K562 (cell line): ENCODE measurements at regions not wholly inside any gene's neighbourhood (a gene's known extent, or its start where the extent isn't known, plus 50 kb on each side); places are given as distances from the start of the nearest gene placed in this dataset.

Experiments used
- ATAC-seq: fragments of 200-7000 bp; cut with Tn5 transposase; 3 replicates; pipeline ENCODE4 v1.9.1; 2020; ENCODE audit warnings: moderate library complexity
- BruUV-seq: library from RNA; stranded (reverse); fragments of 400-500 nt; replicated peaks from 2 replicates; lab custom pipeline; 2021; lab: Mats Ljungman, UMichigan
- CTCF ChIA-PET: fragments of 300-600 bp; formaldehyde crosslinking; extraction: SDS; loops from one replicate; lab custom pipeline; 2021; ENCODE audit warnings: low intra/inter-chr PET ratio; lab: Yijun Ruan, JAX
- POLR2A ChIA-PET: fragments of 300-600, 350-650 bp; sonication (Branson Sonifier 250); formaldehyde crosslinking; extraction: SDS; loops from one replicate; lab custom pipeline; 2021; ENCODE audit warnings: antibody characterized with exemption, inconsistent platforms; lab: Yijun Ruan, JAX
- DNase-seq, 4 experiments: peaks; one replicate each; pipeline versions ENCODE4 v3.0.0 to v3.0.0-alpha.2; 2011 to 2018; ENCODE audit warnings: low spot score in 3 of 4, mixed read lengths in 3 of 4; ENCODE audit errors: extremely low read depth in 1 of 4
- FAIRE-seq: peaks from 2 replicates; lab custom pipeline; 2011; peaks lifted over from hg19 to GRCh38; lab: Jason Lieb, UNC
- H2AFZ ChIP-seq: 2 replicates; pipeline ENCODE4 v1.6.0; 2011; ENCODE audit warnings: low read depth, low read length, control low read depth, inconsistent platforms
- H3K27ac ChIP-seq: fragments of 200-600 bp; 3 replicates; pipeline ENCODE4 v1.8.0; 2011; ENCODE audit warnings: low read depth, mild to moderate bottlenecking, control low read depth, inconsistent platforms, low read length, moderate library complexity, mixed read lengths; ENCODE audit errors: extremely low read depth
- H3K27me3 ChIP-seq, 2 experiments: fragments of 300-600 bp in 1 of 2; 2 replicates in 1 of 2; 3 replicates in 1 of 2; pipeline versions ENCODE4 v1.6.0 to v1.8.0; 2011; ENCODE audit warnings: inconsistent platforms in 2 of 2, low read length in 2 of 2, mild to moderate bottlenecking in 1 of 2, mixed read lengths in 1 of 2, moderate library complexity in 1 of 2; ENCODE audit not compliant: control insufficient read depth in 2 of 2, insufficient read depth in 2 of 2
- H3K36me3 ChIP-seq: fragments of 300-600 bp; 3 replicates; pipeline ENCODE4 v1.8.0; 2011; ENCODE audit warnings: mild to moderate bottlenecking, low read length, inconsistent platforms; ENCODE audit not compliant: control insufficient read depth, insufficient read depth
- H3K4me1 ChIP-seq, 2 experiments: fragments of 200-600 bp in 1 of 2; replicated peaks in 1 of 2; 2 replicates in 1 of 2; 3 replicates in 1 of 2; pipeline versions ENCODE4 v1.5.1 to v1.8.0; 2011; ENCODE audit warnings: inconsistent platforms in 2 of 2, low read length in 2 of 2, mild to moderate bottlenecking in 1 of 2, mixed read lengths in 1 of 2, moderate library complexity in 1 of 2; ENCODE audit not compliant: control insufficient read depth in 2 of 2, insufficient read depth in 2 of 2
- H3K4me2 ChIP-seq: 2 replicates; pipeline ENCODE4 v1.6.1; 2011; ENCODE audit warnings: low read length, control low read depth, inconsistent platforms, mixed read lengths; ENCODE audit not compliant: insufficient read depth
- H3K4me3 ChIP-seq: fragments of 200-600 bp; sonication (generic), shearing (Covaris generic); 2 replicates; pipeline ENCODE4 v1.5.1; 2016; ENCODE audit warnings: control low read depth, inconsistent platforms
- H3K79me2 ChIP-seq: fragments of 200-600 bp; 3 replicates; pipeline ENCODE4 v1.8.0; 2011; ENCODE audit warnings: low read length, inconsistent platforms; ENCODE audit not compliant: control insufficient read depth, insufficient read depth
- H3K9ac ChIP-seq, 2 experiments: 2 replicates each; pipeline versions ENCODE4 v1.6.0 to v1.6.1; 2011; ENCODE audit warnings: low read depth in 2 of 2, low read length in 2 of 2, control low read depth in 1 of 2, inconsistent platforms in 1 of 2, mild to moderate bottlenecking in 1 of 2, mixed read lengths in 1 of 2; ENCODE audit not compliant: insufficient read depth in 1 of 2
- H3K9me1 ChIP-seq: one replicate; pipeline ENCODE4 v1.6.0; 2011; ENCODE audit warnings: inconsistent platforms, mild to moderate bottlenecking, low read length, moderate library complexity; ENCODE audit not compliant: control insufficient read depth, insufficient read depth
- H3K9me3 ChIP-seq: replicated peaks from 2 replicates; pipeline ENCODE4 v1.5.1; 2011; ENCODE audit warnings: low read depth, low read length, inconsistent platforms; ENCODE audit not compliant: control insufficient read depth, insufficient read depth
- H4K20me1 ChIP-seq: replicated peaks from 2 replicates; pipeline ENCODE4 v1.6.1; 2011; ENCODE audit warnings: low read length, inconsistent platforms, mixed read lengths; ENCODE audit not compliant: control insufficient read depth, insufficient read depth
- DNMT1 ChIP-seq: fragments of 450-650 bp; IDR thresholded peaks from 2 replicates; pipeline ENCODE4 v1.6.1; 2016; ENCODE audit warnings: antibody characterized with exemption, mild to moderate bottlenecking
- FIP1L1 ChIP-seq: fragments of 200-400 bp; formaldehyde crosslinking; IDR thresholded peaks from 2 replicates; pipeline ENCODE4 v1.6.1; 2018; ENCODE audit warnings: mild to moderate bottlenecking, low read depth, low read length; ENCODE audit not compliant: poor library complexity, severe bottlenecking
- KLF13 ChIP-seq: fragments of 450-650 bp; IDR thresholded peaks from 2 replicates; pipeline ENCODE4 v1.6.1; 2016; ENCODE audit warnings: missing genetic modification characterization, low read depth, mild to moderate bottlenecking, missing compliant biosample characterization, moderate library complexity, borderline replicate concordance
- RBM34 ChIP-seq: fragments of 200-400 bp; formaldehyde crosslinking; IDR thresholded peaks from 2 replicates; pipeline ENCODE4 v1.6.1; 2018; ENCODE audit warnings: low read length, borderline replicate concordance; ENCODE audit not compliant: insufficient read depth
- RFX1 ChIP-seq: fragments of 450-650 bp; IDR thresholded peaks from 2 replicates; pipeline ENCODE4 v1.6.1; 2016; ENCODE audit warnings: mild to moderate bottlenecking, moderate library complexity
- TBL1XR1 ChIP-seq, 2 experiments: IDR thresholded peaks; 2 replicates each; pipeline ENCODE4 v1.6.1; 2012; ENCODE audit warnings: improper control_type of control experiment in 2 of 2, low read length in 2 of 2, mild to moderate bottlenecking in 1 of 2
- TCF7 ChIP-seq: sonication (generic); IDR thresholded peaks from 2 replicates; pipeline ENCODE4 v1.6.1; 2016; ENCODE audit warnings: antibody characterized with exemption, borderline replicate concordance
- ZNF445 ChIP-seq: fragments of 250-450 bp; sonication (Bioruptor Pico); IDR thresholded peaks from 2 replicates; pipeline ENCODE4 v1.4.0; 2020; ENCODE audit warnings: low read depth, mild to moderate bottlenecking, moderate library complexity
- ZSCAN32 ChIP-seq: fragments of 450-650 bp; formaldehyde crosslinking; IDR thresholded peaks from 2 replicates; pipeline ENCODE4 v1.4.0; 2020; ENCODE audit warnings: mild to moderate bottlenecking, moderate library complexity
- WGBS: fragments of 100-300 bp; shearing (Covaris generic); methylation state at CpG from one replicate; pipeline ENCODE4 v1.1.6; 2016; ENCODE audit warnings: low coverage, mixed read lengths; ENCODE audit not compliant: insufficient coverage; ENCODE audit errors: missing lambda C conversion rate; 5-methylcytosine and 5-hydroxymethylcytosine counted together
- in situ Hi-C: fragments of 300-500 bp; cut with MboI; formaldehyde crosslinking; loops from 4 replicates; pipeline ENCODE4 v1.15.0; 2018; ENCODE audit warnings: inconsistent platforms, mixed read lengths
- intact Hi-C: fragments of 100-400 bp; cut with micrococcal nuclease; formaldehyde crosslinking; loops from 2 replicates; pipeline ENCODE4 v1.14.2; 2022
- TF ChIP-seq, protein P1 (sequence below): fragments of 250-450 bp; sonication (Bioruptor Pico); IDR thresholded peaks from 2 replicates; pipeline ENCODE4 v1.8.0; 2022; ENCODE audit warnings: moderate library complexity, mild to moderate bottlenecking, inconsistent platforms
- TF ChIP-seq, protein P2 (sequence below): fragments of 250-450 bp; sonication (Bioruptor Pico); IDR thresholded peaks from 2 replicates; pipeline ENCODE4 v1.5.0; 2022; ENCODE audit warnings: mild to moderate bottlenecking
- TF ChIP-seq, protein P3 (sequence below): fragments of 450-650 bp; conservative IDR thresholded peaks from 2 replicates; pipeline ENCODE4 v1.6.1; 2016; ENCODE audit warnings: missing genetic modification characterization, low read depth, mild to moderate bottlenecking, control low read depth, missing compliant biosample characterization

DNA sequence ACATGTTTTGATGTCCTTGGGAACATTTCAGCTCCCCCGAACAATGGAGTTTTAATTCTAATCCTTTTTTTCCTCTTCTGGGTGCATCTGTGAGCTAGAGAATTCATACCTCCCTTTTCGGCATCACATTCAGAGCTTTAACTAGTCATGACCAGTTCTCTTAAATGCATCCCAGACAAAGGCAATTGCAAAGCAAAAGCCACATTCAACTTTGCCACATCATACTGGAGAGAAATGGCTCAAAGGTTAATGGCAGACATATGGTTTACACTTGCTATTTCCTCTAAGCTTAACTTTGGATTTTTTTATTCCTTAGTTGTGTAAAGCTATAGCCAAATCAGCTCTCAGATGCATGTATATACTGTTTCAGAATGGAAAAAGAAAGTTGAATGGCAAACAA lies 153.3 kb downstream of the ESM1 start (continued):
- TF ChIP-seq, protein P1, sequence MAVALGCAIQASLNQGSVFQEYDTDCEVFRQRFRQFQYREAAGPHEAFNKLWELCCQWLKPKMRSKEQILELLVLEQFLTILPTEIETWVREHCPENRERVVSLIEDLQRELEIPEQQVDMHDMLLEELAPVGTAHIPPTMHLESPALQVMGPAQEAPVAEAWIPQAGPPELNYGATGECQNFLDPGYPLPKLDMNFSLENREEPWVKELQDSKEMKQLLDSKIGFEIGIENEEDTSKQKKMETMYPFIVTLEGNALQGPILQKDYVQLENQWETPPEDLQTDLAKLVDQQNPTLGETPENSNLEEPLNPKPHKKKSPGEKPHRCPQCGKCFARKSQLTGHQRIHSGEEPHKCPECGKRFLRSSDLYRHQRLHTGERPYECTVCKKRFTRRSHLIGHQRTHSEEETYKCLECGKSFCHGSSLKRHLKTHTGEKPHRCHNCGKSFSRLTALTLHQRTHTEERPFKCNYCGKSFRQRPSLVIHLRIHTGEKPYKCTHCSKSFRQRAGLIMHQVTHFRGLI: no peak

DNA sequence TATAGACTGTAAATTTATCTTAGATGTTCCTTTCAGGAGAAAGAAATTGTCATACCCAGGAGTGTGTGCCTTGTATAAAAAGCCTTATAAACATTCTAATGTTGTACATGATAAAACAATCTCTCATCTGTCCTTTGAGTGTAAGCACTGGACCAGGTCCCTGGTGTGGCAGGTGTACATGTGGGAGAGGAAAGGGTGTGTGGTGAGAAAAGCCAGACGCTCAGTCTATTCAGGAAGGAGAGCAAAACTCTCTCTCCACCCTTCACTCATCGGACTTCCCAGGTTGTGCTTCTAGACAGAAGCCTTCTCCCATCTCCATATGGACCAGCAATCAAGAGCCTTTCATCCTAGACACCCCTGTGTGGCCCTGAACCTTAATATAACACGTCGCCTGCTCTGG lies 154.2 kb downstream of the ESM1 start:
- Histone ChIP-seq H3K9me1 (no peaks in the 10 kb centered on the region), H3K9ac (no peak overlapping the region), H3K27me3 (peaks cover 13 to 32% of the 10 kb centered on the region in 2 experiments), H3K4me3 (no peak overlapping the region), H3K79me2 (no peaks in the 10 kb centered on the region), H4K20me1 (no peaks in the 10 kb centered on the region; the same call in 1 of the 2 replicates), H3K4me1 (no peaks in the 10 kb centered on the region; a peak in 1 of 5 replicates), H3K36me3 (no peaks in the 10 kb centered on the region), H3K9me3 (no peaks in the 10 kb centered on the region), H3K4me2 (no peak overlapping the region), H2AFZ (no peak overlapping the region), H3K27ac (no peak overlapping the region)
- FAIRE-seq (no peak), DNase-seq (no peak), ATAC-seq (no peak)
- CTCF ChIA-PET: no interaction called here
- TF ChIP-seq ZNF445 (CRISPR knock-in tag): no peak
- TF ChIP-seq TCF7: no peak
- no peak for TF ChIP-seq ZSCAN32 (CRISPR knock-in tag)
- TF ChIP-seq TBL1XR1 (IDR thresholded peaks at IDR 0.05; ENCODE audit: low read length in 2 of 2): no peak
- TF ChIP-seq, protein P2, sequence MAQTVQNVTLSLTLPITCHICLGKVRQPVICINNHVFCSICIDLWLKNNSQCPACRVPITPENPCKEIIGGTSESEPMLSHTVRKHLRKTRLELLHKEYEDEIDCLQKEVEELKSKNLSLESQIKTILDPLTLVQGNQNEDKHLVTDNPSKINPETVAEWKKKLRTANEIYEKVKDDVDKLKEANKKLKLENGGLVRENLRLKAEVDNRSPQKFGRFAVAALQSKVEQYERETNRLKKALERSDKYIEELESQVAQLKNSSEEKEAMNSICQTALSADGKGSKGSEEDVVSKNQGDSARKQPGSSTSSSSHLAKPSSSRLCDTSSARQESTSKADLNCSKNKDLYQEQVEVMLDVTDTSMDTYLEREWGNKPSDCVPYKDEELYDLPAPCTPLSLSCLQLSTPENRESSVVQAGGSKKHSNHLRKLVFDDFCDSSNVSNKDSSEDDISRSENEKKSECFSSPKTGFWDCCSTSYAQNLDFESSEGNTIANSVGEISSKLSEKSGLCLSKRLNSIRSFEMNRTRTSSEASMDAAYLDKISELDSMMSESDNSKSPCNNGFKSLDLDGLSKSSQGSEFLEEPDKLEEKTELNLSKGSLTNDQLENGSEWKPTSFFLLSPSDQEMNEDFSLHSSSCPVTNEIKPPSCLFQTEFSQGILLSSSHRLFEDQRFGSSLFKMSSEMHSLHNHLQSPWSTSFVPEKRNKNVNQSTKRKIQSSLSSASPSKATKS (CRISPR knock-in tag): no peak
- TF ChIP-seq DNMT1: no peak
- no peak for TF ChIP-seq RFX1
- TF ChIP-seq FIP1L1: no peak
- TF ChIP-seq, protein P3, sequence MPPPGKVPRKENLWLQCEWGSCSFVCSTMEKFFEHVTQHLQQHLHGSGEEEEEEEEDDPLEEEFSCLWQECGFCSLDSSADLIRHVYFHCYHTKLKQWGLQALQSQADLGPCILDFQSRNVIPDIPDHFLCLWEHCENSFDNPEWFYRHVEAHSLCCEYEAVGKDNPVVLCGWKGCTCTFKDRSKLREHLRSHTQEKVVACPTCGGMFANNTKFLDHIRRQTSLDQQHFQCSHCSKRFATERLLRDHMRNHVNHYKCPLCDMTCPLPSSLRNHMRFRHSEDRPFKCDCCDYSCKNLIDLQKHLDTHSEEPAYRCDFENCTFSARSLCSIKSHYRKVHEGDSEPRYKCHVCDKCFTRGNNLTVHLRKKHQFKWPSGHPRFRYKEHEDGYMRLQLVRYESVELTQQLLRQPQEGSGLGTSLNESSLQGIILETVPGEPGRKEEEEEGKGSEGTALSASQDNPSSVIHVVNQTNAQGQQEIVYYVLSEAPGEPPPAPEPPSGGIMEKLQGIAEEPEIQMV: no peak
- TF ChIP-seq KLF13: no peak
- no peak for TF ChIP-seq RBM34
- POLR2A ChIA-PET: interaction anchor here (0.6 kb wide), 1 partner anchor 314 kb away, joined by 3 read pairs; the partner anchor contains the start of gene SNX18
- BruUV-seq: no TSS peak
- intact Hi-C loops (no loop called here), in situ Hi-C loops (no loop called here)
- 0% methylated on average over 4 of the region's 4 CpGs for WGBS
